NCI-H524 (cell line): ENCODE measurements at regions not wholly inside any gene's neighbourhood (a gene's known extent, or its start where the extent isn't known, plus 50 kb on each side); places are given as distances from the start of the nearest gene placed in this dataset.

Experiments
- DNase-seq, 2 experiments: peaks; one replicate each; lab custom pipeline; 2025; lab: John Stamatoyannopoulos, UW

- no peak for DNase-seq
Measured at GRCh38 chr10:117078168-117078837, 59.8 kb downstream of the VAX1 start.

- no peak for DNase-seq
Measured at GRCh38 chr10:117075064-117075463, 63.0 kb downstream of the VAX1 start.

GRCh38 chr10:117074621-117075020, 63.4 kb downstream of the VAX1 start:
- peak in 1 of 2 experiments; percentile 1 for DNase-seq

DNA sequence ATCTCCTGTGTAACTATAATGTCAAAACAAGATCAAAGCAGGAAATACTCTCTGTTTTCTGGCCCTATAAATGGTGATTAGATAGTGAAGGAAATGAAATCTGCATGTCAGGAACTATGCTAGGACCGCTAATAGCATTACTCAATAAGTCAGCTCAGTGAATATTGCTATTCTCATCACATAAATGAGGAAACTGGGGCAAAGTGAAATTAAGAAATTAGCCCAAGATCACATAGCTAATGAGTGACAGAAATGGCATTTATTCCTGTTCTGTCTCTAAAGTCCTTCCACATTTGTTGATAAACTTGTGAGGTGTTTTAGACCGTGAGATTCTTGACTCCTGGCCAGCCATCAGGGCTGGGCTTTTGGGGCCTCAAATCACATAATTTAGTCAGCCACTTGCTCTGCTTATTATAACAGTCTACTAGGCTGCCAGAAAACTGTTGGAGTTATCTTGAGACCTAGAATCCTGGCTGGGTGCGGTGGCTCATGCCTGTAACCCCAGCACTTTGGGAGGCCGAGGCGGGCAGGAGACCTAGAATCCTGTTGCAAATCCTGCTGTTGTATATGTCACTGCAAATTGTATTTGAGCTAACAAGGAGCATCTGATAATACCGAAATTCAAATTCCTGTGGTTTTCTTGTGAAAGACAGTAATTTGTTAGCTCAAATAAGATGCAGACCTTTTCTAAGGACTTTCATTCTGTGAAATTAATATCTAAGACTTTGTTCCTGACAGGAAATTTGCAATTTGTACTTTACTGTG, 66.5 kb upstream of the SHTN1 start:
- DNase-seq: no peak
